NCI-H146 treated with DMSO at 0.1 percent for 48 hours (cell line): ENCODE measurements at regions not wholly inside any gene's neighbourhood (a gene's known extent, or its start where the extent isn't known, plus 50 kb on each side); places are given as distances from the start of the nearest gene placed in this dataset.
"Not testable (repeated sequence)": the region's sequence is repeated elsewhere in the genome, so short reads cannot be mapped to it uniquely, and the experiment has no call there.

ENCODE experiments used
- DNase-seq: peaks from one replicate; lab custom pipeline; 2025; ENCODE audit not compliant: unreplicated experiment; lab: John Stamatoyannopoulos, UW

DNA sequence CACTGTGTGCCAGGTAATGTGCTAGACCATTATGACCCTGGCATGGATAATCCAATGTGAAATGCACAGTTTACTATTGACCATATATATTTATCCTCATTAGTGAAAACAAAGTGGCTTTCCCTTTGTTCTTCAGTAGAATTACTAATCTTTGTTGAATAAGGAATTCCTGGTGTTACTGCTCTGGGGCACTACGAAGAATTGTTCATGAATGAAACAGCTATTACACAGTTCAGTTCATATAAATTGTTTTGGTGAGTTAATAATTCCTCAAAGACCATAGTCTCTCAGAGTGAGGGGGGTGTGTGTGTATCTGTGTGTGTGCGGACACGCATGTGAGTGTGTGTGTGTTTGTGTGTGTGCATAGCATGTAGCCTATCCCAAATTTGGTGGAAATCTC, 668.0 kb upstream of the MBL2 start:
- no peak for DNase-seq

DNA sequence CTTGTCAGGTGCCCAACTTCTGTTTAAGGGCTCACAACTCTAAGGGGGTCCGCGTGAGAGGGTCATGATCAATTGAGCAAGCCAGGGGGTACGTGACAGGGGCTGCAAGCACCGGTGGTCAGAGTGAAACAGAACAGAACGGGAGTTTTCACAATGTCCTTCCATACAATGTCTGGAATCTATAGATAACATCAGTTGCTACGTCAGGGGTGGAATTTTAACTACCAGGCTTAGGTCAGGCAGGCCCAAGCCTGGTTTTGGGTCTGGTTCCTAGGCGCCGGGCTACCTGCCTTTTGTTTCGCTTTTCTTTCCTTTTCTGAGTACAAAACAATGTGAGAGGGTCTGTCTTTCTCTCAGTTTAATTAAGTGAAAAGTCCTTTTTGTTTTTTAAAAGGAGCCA, 666.5 kb upstream of the MBL2 start:
- DNase-seq = not testable (repeated sequence)

DNA sequence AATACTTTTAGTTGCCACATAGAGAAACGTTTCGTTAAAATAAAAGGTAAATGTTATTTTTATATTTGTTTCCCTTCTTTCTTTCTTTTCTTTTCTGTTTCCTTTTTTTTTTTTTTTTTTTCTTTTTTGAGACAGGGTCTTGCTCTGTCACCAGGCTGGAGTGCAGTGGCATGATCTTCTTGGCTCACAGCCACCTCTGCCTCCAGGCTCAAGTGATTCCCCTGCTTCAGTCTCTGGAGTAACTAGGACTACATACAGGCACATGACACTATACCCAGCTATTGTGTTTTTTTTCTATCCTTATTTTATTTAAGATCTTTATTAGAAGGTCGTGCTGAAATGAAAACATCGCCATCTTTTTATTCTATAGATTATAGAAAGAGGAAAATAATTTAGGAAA, 661.8 kb upstream of the MBL2 start:
- no peak for DNase-seq

DNA sequence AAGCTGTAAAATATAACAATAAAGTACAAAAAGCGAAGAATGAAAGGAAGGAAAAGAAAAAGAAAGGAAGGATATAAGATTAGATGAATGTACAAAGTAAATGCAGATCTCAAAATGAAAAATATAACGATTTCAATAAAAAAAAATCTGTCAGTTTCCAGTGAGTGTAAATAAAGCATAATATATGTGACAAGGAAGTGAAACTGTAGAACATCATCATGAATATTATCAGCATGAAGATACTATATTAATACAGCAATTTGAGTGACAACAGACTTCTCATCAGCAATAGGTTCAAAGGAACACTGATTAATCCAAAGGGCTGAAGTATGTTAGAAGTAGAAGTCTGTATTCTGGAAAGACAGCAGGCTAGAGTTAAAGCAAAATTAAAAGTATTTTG, 659.5 kb upstream of the MBL2 start:
- DNase-seq = peak; percentile 31

DNA sequence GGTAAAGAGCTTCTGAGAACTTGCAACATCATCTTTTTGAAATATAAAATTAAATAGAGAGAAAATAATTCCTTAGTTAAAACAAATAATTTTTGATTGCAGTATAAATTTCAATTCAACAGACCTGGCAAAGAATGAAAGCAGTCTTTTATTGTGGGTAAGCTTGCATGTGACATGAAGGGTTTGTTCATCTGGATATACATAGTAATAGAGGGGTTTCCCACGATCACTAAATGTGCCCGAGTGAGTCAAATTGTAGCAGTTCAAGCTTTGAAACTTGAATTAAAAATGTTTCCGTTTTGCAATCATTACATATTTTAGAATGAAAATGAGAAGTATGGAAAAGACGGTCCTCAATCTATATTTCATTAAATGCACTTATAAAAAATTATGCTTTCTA, 658.4 kb upstream of the MBL2 start:
- no peak for DNase-seq

DNA sequence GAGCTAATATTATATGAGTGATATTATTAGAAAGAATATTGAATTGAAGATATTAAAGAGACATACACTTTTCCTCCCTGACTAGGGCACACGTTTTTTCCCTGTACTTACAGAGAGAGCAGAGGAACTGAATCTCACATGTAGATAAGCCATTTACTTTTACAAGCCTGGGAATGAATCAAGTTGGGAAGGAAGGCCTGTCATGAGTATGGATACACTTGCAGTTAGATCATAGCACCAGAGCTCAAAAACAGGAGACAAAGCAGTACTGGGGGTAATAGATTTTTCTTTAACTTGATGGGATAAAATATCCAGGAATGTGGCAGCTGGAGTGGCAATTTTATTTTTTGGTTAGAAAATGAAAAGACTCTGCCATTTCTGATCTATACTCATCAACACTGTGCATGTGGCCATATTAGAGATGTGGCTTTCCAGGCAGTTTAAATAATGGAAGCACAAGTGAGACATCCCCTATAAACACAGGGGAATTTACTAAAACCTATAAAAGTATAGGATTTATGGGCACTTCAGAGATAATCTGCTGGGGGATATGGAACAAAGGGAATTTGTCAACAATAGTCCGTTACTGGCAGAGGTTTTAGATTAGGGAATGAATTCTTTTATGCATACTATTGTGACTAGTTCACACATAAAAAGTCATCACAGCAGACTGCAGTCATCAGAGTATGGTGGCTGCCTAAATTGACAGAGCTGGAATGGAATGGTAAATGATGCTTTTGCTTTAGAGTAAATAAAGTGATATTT, 657.7 kb upstream of the MBL2 start:
- peak; percentile 4 for DNase-seq

DNA sequence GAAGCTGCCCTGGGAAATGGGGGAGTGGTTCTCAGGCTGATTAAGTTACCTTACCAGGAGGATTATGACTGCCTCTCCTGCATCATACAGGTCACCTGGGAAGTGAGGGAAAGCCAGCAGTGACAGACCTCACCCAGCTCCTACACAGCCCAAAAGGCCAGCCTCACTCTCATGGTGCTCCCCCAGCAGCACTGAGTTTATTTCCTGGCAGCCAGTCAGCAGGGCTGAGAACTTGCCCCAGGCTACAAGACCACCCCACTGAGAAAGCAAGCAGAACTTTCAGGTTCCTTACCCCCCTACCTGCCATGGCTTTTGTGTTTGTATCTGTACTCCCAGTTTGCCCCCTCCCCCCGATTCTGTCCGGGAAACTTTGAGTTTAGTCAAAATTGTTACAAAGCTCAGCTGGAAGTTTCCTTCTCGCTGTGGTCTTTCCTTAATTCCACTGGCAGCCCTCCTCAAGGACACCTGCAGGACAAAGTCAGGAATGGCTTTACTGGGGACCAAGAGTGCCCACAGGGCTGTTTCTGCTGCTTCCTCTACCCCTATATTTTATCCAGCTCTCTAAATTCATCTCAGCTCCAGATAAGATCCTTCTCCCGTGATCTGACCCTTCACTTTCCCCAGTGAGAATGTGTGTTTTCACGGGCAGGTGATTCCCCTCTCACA, 649.8 kb upstream of the MBL2 start:
- DNase-seq = no peak

DNA sequence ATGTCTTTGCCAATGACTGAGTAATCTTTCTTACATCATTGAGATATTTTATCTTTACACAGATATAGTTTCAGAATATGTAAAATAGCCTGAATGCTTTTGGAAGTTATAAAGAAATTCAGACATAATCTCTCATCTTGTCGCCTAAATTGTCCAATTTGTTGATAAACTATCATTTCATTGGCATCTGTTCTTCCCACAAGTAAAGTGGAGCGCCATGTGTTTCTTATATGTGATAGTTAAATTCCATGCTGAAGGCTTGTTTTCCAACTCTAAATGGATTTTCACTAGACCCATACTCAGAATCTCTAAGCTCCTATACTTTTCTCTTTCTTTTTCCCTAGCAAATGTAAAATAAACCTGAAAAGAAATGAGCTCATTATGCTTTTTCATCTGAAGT, 640.1 kb upstream of the MBL2 start:
- DNase-seq = no peak

DNA sequence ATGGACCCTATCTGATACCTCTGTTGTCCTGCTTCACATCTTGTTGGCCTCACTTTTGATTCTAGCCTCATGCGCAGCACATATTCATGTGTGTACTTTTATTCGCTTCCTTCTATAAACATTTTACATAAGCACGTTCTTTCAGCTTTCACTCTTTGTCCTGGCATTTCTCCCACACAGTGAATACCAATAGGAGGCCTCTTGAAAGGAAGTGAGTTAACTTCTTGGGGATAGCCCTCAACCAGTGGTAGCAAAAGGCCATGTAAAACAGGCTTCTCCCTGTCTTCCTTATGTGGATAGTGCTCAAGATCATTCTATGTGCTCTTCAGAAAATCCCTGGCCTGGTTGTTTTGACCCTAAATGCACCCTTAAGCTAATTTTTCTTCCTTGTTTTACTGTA, 633.9 kb upstream of the MBL2 start:
- no peak for DNase-seq

DNA sequence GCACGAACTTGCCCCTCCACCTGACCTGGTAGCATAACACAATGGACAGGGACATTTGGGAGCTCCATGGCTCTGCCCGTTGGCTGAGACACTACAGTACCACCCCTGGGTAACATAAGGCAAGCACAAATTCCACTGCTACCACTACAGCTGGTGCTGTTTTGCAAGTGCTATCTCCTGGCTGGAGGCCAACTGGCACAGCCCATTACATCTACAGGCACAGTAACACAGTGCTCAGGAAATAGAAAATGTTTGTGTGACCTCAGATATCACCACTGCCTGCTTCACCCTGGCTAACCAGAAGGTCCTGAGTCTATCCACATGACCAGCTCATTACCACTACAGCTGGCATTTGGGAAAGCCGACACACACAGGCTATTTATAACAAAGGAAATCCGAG, 631.1 kb upstream of the MBL2 start:
- DNase-seq = peak; percentile 25

DNA sequence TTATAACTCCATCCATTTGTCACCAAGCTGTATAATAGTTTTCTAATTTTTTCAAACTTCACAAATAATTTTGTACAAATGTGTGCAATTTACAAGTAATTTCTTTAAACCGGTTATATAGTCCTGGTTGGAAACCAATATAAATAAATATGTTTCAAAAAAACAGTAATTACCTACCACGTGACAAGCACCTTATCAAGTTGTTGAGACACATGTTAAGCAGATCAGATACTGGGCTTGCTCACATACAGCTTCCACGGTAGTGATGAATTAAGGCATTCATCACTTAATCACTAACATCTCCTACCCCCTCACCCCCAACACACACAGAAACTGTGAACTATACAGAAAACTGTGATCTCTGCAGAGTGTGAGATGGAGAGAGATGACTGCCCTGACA, 630.0 kb upstream of the MBL2 start:
- no peak for DNase-seq

DNA sequence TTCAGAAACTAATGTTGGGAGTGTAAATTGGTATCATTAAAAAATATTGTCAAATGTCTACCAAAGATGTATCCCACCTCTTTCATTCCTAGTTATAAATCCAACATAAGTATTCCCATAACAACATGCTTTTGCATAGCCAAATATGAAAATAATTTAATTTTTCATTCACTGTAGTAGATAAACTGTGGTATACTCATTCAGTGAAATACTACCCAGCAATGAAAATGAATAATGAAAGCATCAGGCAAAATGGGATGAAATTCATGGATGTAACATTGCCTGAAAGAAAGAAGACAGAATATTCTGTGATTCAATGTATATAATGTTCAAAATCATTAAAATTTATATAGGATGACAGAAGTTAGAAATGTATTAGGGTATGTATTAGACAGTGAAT, 629.0 kb upstream of the MBL2 start:
- DNase-seq = no peak

DNA sequence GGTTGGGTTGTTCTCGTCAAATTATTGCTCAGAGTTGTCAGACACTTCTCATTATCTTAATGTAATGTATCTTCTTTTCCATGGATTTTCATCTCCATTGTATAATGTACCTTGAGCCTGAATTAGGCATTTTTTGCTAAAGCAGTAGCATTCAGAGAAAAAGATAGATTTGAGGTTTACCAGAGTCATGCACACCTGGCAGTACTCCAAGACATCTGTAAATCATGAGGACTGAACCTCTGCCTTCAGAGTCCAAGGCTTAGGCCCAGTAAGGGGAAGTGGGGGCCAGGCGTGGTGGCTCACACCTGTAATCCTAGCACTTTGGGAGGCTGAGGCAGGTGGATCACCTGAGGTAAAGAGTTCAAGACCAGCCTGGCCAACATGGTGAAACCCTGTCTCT, 624.3 kb upstream of the MBL2 start:
- no peak for DNase-seq

DNA sequence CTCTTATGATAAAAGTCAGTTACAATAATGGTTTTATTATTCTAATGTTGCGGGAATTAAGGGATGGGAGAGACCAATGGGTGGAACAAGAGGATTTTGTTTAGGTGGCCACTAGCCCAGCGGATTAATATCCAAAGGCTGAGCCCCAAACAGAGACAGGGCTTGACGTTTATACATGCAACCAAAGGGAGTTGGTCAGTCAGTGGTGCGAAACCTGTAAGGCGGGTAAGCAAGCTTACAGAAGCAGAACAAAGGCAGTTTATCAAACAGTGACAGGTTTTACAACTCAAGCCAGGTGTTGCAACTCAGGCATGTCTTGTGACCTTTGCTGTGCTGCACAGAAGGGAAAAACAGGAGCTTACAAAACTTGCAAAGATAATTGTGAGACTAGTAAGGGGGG, 622.9 kb upstream of the MBL2 start:
- DNase-seq = no peak

DNA sequence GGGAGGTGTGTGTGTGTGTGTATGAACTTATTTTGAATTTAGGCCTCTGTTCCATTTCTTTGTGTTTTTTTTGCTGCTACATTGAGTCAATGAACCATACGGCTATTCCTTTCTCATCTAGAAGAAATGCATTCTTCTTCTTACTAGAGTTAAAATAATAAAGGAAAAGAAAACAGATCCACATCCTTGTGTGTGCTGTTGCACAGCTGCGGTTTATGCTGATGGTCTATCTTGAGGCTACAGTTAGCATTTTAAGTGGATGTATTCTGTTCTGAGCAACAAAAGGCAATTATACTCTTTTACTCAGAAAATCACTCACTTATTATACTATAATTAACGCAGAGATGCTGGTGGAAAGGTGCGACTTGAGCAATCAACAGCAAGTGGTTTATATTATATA, 615.0 kb upstream of the MBL2 start:
- DNase-seq = peak; percentile 9

DNA sequence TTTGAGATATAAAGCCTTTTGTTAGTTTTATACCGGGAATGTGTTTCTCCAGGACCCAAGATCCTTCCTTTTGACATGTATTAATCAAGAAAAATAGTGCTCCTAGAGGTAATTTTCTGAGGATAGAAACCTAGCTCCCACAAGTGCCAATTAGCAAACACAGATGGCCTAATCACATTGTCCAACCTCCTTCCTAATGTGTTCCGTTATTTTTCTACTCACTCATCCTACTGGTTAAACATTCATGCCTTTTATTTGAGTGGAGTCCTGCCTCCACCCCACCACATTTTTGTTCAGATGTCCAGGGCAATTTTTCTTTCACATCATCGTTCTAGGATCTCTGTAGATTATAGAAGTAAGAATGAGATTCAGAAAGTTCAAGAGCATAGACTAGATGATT, 610.0 kb upstream of the MBL2 start:
- no peak for DNase-seq

DNA sequence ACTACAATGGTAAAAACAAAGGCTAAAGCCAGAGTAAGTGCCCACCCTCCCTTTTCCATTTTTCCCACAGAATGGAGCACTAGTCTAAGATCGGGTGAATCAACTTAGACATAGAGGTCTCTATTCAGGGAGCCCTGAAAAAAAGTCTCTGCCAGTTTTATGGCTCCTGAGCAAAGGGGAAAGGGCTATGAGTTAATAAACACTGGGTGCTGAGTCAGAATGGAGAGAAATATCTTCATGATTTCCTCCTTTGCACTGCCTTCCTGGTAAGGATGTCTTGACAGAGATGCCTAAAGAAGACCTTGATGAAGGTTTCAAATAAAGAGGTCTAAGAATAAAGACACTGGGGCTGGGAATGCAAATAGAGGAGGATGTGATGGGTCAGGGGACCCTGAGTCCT, 607.4 kb upstream of the MBL2 start:
- no peak for DNase-seq

DNA sequence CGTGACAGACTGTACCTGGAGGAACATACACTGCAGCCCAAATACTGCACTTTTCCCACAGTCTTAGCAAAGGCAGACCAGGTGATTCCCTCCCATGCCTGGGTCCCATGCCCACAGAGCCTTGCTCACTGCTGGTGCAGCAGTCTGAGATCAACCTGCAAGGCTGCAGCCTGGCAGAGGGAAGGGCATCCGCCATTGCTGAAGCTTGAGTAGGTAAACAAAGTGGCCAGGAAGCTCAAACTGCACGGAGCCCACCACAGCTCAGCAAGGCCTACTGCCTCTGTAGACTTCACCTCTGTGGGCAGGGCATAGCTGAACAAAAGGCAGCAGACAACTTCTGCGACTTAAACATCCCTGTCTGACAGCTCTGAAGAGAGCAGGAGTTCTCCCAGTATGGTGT, 597.8 kb upstream of the MBL2 start:
- DNase-seq = no peak

DNA sequence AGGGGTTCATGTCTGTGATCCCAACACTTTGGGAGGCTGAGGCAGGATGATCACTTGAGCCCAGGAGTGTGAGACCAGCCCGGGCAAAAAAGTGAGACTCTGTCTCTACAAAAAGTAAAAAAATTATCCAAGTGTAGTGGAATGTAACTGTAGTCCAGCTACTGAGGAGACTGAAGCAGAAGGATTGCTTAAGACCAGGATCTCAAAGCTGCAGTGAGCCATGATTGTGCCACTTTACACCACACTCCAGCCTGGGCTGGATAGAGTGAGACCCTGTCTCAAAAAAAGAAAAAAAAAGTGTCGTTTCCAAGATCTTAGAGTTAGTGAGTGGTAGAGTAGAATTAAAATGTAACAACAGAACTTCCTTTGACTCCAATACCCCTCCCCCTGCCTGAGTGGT, 589.4 kb upstream of the MBL2 start:
- no peak for DNase-seq

DNA sequence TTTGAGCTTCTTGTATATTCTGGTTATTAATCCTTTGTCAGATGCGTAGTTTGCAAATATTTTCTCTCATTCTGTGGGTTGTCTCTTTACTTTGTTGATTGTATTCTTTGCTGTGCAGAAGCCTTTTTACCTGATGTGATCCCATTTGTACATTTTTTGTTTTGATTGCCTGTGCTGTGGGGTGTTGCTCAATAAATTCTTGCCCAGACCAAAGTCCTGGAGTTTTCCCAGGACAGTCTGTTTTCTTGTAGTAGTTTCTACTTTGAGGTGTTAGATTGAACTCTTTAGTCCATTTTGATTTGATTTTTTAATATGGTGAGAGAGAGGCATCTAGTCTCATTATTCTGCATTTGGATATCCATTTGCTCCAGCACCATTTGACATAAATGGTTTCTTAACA, 588.7 kb upstream of the MBL2 start:
- DNase-seq = no peak

DNA sequence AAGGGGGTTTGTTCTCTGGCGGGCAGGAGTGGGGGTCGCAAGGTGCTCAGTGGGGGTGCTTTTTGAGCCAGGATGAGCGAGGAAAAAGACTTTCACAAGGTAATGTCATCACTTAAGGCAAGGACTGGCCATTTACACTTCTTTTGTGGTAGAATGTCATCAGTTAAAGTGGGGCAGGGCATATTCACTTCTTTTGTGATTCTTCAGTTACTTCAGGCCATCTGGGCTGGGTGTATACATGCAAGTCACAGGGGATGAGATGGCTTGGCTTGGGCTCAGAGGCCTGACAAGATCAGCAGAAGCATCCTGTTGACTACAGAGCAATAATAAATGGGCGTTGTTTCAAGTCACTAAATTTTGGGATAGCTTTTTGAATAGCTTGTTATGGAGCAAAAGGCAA, 586.4 kb upstream of the MBL2 start:
- DNase-seq = not testable (repeated sequence)

DNA sequence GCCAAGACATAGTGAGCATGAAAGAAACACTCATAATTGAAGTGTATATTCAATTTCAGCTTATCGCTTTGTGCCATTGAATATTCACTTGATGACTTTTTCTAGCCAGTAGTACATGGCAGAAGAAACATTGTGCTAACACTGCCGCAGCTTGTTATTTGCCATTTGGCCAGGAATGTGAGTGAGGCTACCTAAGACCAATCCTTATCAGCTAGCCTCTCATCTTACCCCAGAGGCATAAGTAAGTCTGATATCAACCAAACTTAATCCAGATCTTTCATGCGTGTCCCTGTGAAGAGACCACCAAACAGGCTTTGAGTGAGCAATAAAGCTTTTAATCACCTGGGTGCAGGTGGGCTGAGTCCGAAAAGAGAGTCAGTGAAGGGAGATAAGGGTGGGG, 586.0 kb upstream of the MBL2 start:
- DNase-seq = no peak

DNA sequence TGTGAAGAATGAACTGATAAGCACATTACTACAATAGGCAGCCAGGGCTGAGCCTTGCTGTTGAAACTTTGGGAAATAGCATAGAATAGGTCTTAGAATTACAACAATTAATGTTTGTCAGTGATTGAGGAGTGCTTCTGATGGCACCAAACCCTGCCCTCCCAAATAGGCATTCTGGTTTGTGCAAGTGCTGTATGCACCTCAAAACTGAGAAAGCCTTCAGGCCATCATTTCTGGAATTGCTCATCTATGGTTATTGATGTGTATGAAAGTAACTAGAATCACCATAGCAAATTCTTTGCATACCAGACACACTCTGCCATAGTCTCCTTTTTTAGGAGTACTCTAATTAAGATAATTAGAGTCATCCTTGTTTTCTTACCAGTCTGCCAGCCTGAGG, 585.0 kb upstream of the MBL2 start:
- no peak for DNase-seq
